ENCODE measurements at regions not wholly inside any gene's neighbourhood (a gene's known extent, or its start where the extent isn't known, plus 50 kb on each side); places are given as distances from the start of the nearest gene placed in this dataset.

DNA sequence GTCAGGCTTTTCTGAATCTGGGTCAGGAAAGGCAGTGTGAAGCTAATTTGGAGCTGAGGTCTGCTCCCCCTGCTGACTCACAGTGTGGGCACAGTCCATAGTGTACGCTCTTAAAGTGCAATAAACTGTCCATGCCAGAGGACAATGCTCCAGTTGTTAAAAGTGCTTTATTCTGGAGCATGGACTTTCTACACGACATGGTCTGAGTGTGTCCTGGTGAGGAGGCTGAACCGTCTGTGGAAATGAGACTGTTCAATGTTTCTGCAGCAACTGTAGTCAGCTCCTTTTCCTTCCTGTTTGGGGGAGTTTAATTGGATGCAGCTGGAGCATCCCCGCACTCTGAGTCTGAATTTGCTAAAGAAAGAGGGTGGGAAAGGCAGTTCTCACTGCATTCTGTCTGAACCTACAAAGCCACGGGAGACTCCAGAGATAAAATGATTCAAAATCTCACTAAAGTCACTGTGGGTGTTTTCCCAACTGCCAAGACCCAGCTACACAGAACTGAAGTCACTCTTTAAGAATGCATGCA, 110.2 kb upstream of the TRIB2 start:
- Histone ChIP-seq H3K4me1 (ENCODE audit: control insufficient read depth, extremely low read depth, insufficient read depth, low read length) (no peaks in the 10 kb centered on the region), H3K4me3 (ENCODE audit: control insufficient read depth in 2 of 3, extremely low read depth in 1 of 3, insufficient read depth in 2 of 3, low read depth in 1 of 3, low read length in 3 of 3) (no peak overlapping the region), H3K9me1 (ENCODE audit: control insufficient read depth, extremely low read depth, insufficient read depth, low read length) (no peaks in the 10 kb centered on the region), H4K20me1 (ENCODE audit: control insufficient read depth, extremely low read depth, insufficient read depth, low read length) (no peaks in the 10 kb centered on the region), H2AFZ (ENCODE audit: control insufficient read depth, low read length) (no peak overlapping the region), H3K4me2 (ENCODE audit: control insufficient read depth, extremely low read depth, insufficient read depth, low read depth, low read length) (no peak overlapping the region), H3K79me2 (ENCODE audit: control insufficient read depth, insufficient read depth, low read length) (no peaks in the 10 kb centered on the region), H3K9me3 (ENCODE audit: control insufficient read depth, low read depth, low read length) (no peaks in the 10 kb centered on the region), H3K27ac (ENCODE audit: control insufficient read depth, insufficient read depth, low read length) (no peak overlapping the region), H3K36me3 (ENCODE audit: control insufficient read depth in 2 of 2, extremely low read depth in 1 of 2, insufficient read depth in 2 of 2, low read length in 2 of 2) (no peaks in the 10 kb centered on the region), H3K27me3 (ENCODE audit: control insufficient read depth, extremely low read depth, insufficient read depth, low read length) (no peaks in the 10 kb centered on the region), H3K9ac (ENCODE audit: control insufficient read depth, extremely low read depth, insufficient read depth, low read length) (no peak overlapping the region)
- no peak for TF ChIP-seq EZH2 (IDR thresholded peaks at IDR 0.05; ENCODE audit: low read length)
- TF ChIP-seq, protein P1, sequence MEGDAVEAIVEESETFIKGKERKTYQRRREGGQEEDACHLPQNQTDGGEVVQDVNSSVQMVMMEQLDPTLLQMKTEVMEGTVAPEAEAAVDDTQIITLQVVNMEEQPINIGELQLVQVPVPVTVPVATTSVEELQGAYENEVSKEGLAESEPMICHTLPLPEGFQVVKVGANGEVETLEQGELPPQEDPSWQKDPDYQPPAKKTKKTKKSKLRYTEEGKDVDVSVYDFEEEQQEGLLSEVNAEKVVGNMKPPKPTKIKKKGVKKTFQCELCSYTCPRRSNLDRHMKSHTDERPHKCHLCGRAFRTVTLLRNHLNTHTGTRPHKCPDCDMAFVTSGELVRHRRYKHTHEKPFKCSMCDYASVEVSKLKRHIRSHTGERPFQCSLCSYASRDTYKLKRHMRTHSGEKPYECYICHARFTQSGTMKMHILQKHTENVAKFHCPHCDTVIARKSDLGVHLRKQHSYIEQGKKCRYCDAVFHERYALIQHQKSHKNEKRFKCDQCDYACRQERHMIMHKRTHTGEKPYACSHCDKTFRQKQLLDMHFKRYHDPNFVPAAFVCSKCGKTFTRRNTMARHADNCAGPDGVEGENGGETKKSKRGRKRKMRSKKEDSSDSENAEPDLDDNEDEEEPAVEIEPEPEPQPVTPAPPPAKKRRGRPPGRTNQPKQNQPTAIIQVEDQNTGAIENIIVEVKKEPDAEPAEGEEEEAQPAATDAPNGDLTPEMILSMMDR (optimal IDR thresholded peaks at IDR 0.05 in 1 of 3, IDR thresholded peaks at IDR 0.05 in 1 of 3, conservative IDR thresholded peaks at IDR 0.05 in 1 of 3; ENCODE audit: extremely low read depth in 1 of 3, insufficient read depth in 2 of 3, low read length in 3 of 3) = no peak
- dilution Hi-C loops (cut with MboI; ENCODE audit: extremely low pct_ligation_motif_present, low sequenced_read_pairs) = no loop called here
- no peak for FAIRE-seq
- no peak for DNase-seq (ENCODE audit: low read depth, low spot score)

DNA sequence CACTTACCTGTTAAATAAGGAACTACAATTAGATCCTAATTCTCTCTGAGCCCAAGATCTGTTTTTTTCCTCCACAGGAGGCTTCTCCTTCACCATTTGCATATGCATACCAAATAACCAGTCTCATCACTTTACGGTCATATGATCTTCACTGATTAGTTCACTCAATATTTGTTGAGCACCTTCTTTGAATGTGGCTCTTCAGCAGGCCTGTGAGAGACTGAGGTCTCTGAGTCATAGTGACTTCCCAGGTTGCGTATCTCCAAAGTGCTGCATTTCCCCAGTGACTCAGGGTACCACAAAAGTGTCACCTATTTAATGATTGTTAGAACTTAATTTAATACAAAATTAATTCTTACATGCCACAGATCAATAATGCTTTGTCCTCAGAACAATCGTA, 108.8 kb upstream of the TRIB2 start:
- DNase-seq (ENCODE audit: low read depth, low spot score) = no peak
- Histone ChIP-seq H3K27me3 (ENCODE audit: control insufficient read depth, extremely low read depth, insufficient read depth, low read length) (no peaks in the 10 kb centered on the region), H3K36me3 (ENCODE audit: control insufficient read depth in 2 of 2, extremely low read depth in 1 of 2, insufficient read depth in 2 of 2, low read length in 2 of 2) (no peaks in the 10 kb centered on the region), H2AFZ (ENCODE audit: control insufficient read depth, low read length) (no peak overlapping the region), H3K4me3 (ENCODE audit: control insufficient read depth in 2 of 3, extremely low read depth in 1 of 3, insufficient read depth in 2 of 3, low read depth in 1 of 3, low read length in 3 of 3) (no peak overlapping the region), H3K9ac (ENCODE audit: control insufficient read depth, extremely low read depth, insufficient read depth, low read length) (no peak overlapping the region), H3K79me2 (ENCODE audit: control insufficient read depth, insufficient read depth, low read length) (no peaks in the 10 kb centered on the region), H3K9me3 (ENCODE audit: control insufficient read depth, low read depth, low read length) (no peaks in the 10 kb centered on the region), H3K9me1 (ENCODE audit: control insufficient read depth, extremely low read depth, insufficient read depth, low read length) (no peaks in the 10 kb centered on the region), H3K4me2 (ENCODE audit: control insufficient read depth, extremely low read depth, insufficient read depth, low read depth, low read length) (no peak overlapping the region), H3K27ac (ENCODE audit: control insufficient read depth, insufficient read depth, low read length) (no peak overlapping the region), H3K4me1 (ENCODE audit: control insufficient read depth, extremely low read depth, insufficient read depth, low read length) (no peaks in the 10 kb centered on the region), H4K20me1 (ENCODE audit: control insufficient read depth, extremely low read depth, insufficient read depth, low read length) (no peaks in the 10 kb centered on the region)
- peak; percentile 44 for FAIRE-seq
- no peak for TF ChIP-seq EZH2 (IDR thresholded peaks at IDR 0.05; ENCODE audit: low read length)
- TF ChIP-seq, protein P1 (optimal IDR thresholded peaks at IDR 0.05 in 1 of 3, IDR thresholded peaks at IDR 0.05 in 1 of 3, conservative IDR thresholded peaks at IDR 0.05 in 1 of 3; ENCODE audit: extremely low read depth in 1 of 3, insufficient read depth in 2 of 3, low read length in 3 of 3) = no peak
- dilution Hi-C loops (cut with MboI; ENCODE audit: extremely low pct_ligation_motif_present, low sequenced_read_pairs) = no loop called here
